Transverse colon (tissue), 4 donors: ENCODE measurements at regions not wholly inside any gene's neighbourhood (a gene's known extent, or its start where the extent isn't known, plus 50 kb on each side); places are given as distances from the start of the nearest gene placed in this dataset.
A peak's percentile ranks its signal among the peaks of the same experiment; 100 is the strongest.

Experiments
- DNase-seq: peaks from one replicate; pipeline ENCODE4 v3.0.0-alpha.2; 2019
- H3K27ac ChIP-seq, 4 donors: fragments of 200-600 bp; sonication (generic); 2 replicates each; pipeline ENCODE4 v1.5.1; 2016 to 2018; ENCODE audit warnings: inconsistent platforms in 4 of 4
- H3K27me3 ChIP-seq: fragments of 200-600 bp; sonication (generic); 2 replicates; pipeline ENCODE4 v1.5.1; 2017; ENCODE audit warnings: inconsistent platforms
- H3K36me3 ChIP-seq, 4 donors: fragments of 200-600 bp; sonication (generic); 2 replicates each; pipeline ENCODE4 v1.5.1; 2017 to 2019; ENCODE audit warnings: inconsistent platforms in 4 of 4
- H3K4me1 ChIP-seq, 4 donors: fragments of 200-600 bp; sonication (generic); 2 replicates each; pipeline ENCODE4 v1.5.1; 2017 to 2020; ENCODE audit warnings: inconsistent platforms in 4 of 4
- H3K4me3 ChIP-seq, 4 donors: fragments of 200-600 bp; sonication (generic); 1 replicate in 1 of 4; 2 replicates in 3 of 4; pipeline versions ENCODE4 v1.5.1 to v1.6.1; 2017 to 2019; ENCODE audit warnings: inconsistent platforms in 4 of 4
- H3K9me3 ChIP-seq, 2 donors: fragments of 200-600 bp; sonication (generic); 2 replicates each; pipeline ENCODE4 v1.5.1; 2017 to 2019; ENCODE audit warnings: inconsistent platforms in 2 of 2
- EP300 ChIP-seq: sonication (generic); formaldehyde crosslinking; IDR thresholded peaks from one replicate; pipeline ENCODE4 v1.6.1; 2017; ENCODE audit warnings: antibody characterized with exemption, low read depth
- POLR2A ChIP-seq: fragments of 450-650 bp; IDR thresholded peaks from one replicate; pipeline ENCODE4 v1.6.1; 2016; ENCODE audit warnings: antibody characterized with exemption, mild to moderate bottlenecking, moderate library complexity
- POLR2AphosphoS5 ChIP-seq, 3 donors: sonication (generic); formaldehyde crosslinking; IDR thresholded peaks; one replicate each; pipeline ENCODE4 v1.6.1; 2016; ENCODE audit warnings: antibody characterized with exemption in 3 of 3
- WGBS, 2 donors: methylation state at CpG; one replicate each; pipeline ENCODE4 v1.1.5; 2018; ENCODE audit warnings: low coverage in 1 of 2; 5-methylcytosine and 5-hydroxymethylcytosine counted together
- in situ Hi-C, 4 donors: fragments of 200-750 bp; cut with MboI; loops; one replicate each; pipeline versions ENCODE4 v1.15.0 to v1.15.1; 2017; ENCODE audit warnings: low sequenced_read_pairs in 3 of 4, low pct_ligation_motif_present in 1 of 4, low pct_unique_long_range_greater_than_20kb in 1 of 4
- intact Hi-C: fragments of 100-400 bp; cut with DNase I; formaldehyde crosslinking; loops from one replicate; pipeline ENCODE4 v1.15.1; 2023; ENCODE audit warnings: low total_unique reads
- TF ChIP-seq, protein P1 (sequence below), 5 experiments: fragments of 200-600 bp in 3 of 5; fragments of 450-650 bp in 2 of 5; sonication (generic) in 3 of 5; IDR thresholded peaks; 1 replicate in 2 of 5; 2 replicates in 3 of 5; pipeline ENCODE4 v1.5.1; 2016 to 2017; ENCODE audit warnings: antibody characterized with exemption in 5 of 5, inconsistent platforms in 3 of 5, mild to moderate bottlenecking in 2 of 5, moderate library complexity in 1 of 5

DNA sequence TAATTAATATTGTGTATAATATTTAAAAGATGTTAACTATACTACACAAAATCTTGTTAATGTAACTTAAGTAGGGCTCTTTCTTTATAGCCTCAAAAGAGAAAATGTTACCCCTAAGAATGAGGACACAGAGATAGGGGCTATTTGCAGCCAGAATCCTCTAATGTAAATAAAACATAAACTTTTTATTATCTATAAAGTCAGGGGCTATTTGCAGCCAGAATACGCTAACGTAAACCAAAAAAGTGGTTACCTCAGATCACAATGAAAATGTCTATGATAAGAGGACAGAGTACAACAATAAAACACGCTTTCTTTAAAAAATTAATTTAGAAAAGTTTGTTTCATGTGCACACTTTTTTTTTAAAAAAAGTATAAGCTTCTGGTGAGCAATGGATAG, 229.9 kb upstream of the PITX2 start:
- DNase-seq: no peak
- intact Hi-C loops (no loop called here), in situ Hi-C loops (no loop called here)
- Histone ChIP-seq H3K4me3 (peak overlapping the region in 1 of 4 donors; percentile 19), H3K27ac (peak overlapping the region in 3 of 4 donors; percentile 46 to 61 (median 52)), H3K9me3 (no peaks in the 10 kb centered on the region), H3K27me3 (no peaks in the 10 kb centered on the region), H3K36me3 (no peaks in the 10 kb centered on the region), H3K4me1 (peaks cover 4 to 41% (median 22%) of the 10 kb centered on the region in 4 donors)
- 24 to 41% methylated on average over 3 of the region's 3 CpGs for WGBS, 2 donors
- TF ChIP-seq, protein P1, sequence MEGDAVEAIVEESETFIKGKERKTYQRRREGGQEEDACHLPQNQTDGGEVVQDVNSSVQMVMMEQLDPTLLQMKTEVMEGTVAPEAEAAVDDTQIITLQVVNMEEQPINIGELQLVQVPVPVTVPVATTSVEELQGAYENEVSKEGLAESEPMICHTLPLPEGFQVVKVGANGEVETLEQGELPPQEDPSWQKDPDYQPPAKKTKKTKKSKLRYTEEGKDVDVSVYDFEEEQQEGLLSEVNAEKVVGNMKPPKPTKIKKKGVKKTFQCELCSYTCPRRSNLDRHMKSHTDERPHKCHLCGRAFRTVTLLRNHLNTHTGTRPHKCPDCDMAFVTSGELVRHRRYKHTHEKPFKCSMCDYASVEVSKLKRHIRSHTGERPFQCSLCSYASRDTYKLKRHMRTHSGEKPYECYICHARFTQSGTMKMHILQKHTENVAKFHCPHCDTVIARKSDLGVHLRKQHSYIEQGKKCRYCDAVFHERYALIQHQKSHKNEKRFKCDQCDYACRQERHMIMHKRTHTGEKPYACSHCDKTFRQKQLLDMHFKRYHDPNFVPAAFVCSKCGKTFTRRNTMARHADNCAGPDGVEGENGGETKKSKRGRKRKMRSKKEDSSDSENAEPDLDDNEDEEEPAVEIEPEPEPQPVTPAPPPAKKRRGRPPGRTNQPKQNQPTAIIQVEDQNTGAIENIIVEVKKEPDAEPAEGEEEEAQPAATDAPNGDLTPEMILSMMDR (IDR thresholded peaks at IDR 0.05): no peak
- no peak for TF ChIP-seq EP300
- TF ChIP-seq POLR2AphosphoS5 (IDR thresholded peaks at IDR 0.05): no peak
- no peak for TF ChIP-seq POLR2A

DNA sequence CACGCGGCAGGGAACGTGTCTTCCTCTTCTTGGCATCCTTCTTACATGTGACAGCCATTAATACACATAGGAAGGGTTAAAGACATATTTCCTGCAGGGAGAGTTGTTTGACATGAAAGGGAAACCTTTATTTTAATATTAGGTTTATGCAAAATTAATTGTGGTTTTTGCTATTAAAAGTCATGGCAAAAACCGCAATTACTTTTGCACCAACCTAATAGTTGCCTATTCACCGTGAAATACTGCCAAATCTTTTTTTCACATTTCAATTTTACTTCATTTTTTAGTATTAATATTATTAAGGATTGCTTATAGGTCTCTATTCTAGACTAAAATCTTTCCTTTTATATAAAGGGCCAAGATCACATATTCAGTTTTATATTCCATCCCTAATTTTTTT, 230.4 kb upstream of the PITX2 start:
- H3K27ac ChIP-seq: peak overlapping the region in 3 of 4 donors; percentile 46 to 61 (median 52)
- intact Hi-C loops: no loop called here
- no peaks in the 10 kb centered on the region for H3K27me3 ChIP-seq
- H3K9me3 ChIP-seq: no peaks in the 10 kb centered on the region
- TF ChIP-seq POLR2A (no peak), EP300 (no peak), POLR2AphosphoS5 (IDR thresholded peaks at IDR 0.05) (no peak)
- TF ChIP-seq, protein P1 (IDR thresholded peaks at IDR 0.05): no peak
- in situ Hi-C loops: no loop called here
- peaks cover 4 to 41% (median 22%) of the 10 kb centered on the region in 4 donors for H3K4me1 ChIP-seq
- 36 to 44% methylated on average over 3 to 5 of the region's 5 CpGs for WGBS, 2 donors
- DNase-seq: no peak
- no peaks in the 10 kb centered on the region for H3K36me3 ChIP-seq
- peak overlapping the region in 1 of 4 donors; percentile 19 for H3K4me3 ChIP-seq

DNA sequence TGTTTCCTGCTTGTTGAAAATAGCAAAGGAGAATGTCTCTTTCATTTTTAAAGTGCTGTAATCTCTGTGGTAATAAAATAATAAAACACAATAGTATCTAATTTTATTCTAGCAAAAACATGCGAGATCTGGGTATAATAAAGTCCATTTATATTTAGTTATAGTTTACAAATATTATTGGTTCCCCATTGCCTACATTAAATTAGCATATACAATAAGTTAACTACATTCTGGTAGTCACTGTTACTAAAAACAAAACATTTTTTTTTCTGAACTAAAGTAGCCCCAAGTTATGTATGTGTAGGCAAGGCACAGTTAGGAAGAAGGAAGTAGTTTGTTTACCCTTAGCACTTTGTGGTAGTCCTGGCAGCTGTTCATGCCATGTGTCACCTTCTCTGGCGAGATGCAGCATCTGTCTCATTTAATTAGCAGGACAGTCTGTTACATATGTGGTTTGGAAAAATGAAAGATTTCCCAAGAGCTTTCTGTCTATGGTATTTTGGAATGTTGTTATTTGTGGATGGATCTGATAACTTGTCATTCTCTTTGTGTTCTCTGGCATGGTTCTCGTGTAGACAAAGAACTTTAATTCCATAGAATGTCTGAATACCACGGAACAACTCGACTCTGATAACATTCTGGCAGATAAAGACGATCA, 231.3 kb upstream of the PITX2 start:
- 33 to 58% methylated on average over 2 to 6 of the region's 6 CpGs for WGBS, 2 donors
- DNase-seq: peak; percentile 56
- in situ Hi-C loops (no loop called here), intact Hi-C loops (no loop called here)
- Histone ChIP-seq H3K27me3 (no peaks in the 10 kb centered on the region), H3K36me3 (no peaks in the 10 kb centered on the region), H3K27ac (peak overlapping the region; percentile 21 to 61 (median 49)), H3K4me3 (peak overlapping the region in 1 of 4 donors; percentile 19), H3K4me1 (peaks cover 4 to 35% (median 22%) of the 10 kb centered on the region in 4 donors), H3K9me3 (no peaks in the 10 kb centered on the region)
- TF ChIP-seq POLR2AphosphoS5 (IDR thresholded peaks at IDR 0.05): peak in 2 of 3 donors; percentile 60 to 67
- TF ChIP-seq, protein P1 (IDR thresholded peaks at IDR 0.05): no peak
- TF ChIP-seq EP300: no peak
- no peak for TF ChIP-seq POLR2A

DNA sequence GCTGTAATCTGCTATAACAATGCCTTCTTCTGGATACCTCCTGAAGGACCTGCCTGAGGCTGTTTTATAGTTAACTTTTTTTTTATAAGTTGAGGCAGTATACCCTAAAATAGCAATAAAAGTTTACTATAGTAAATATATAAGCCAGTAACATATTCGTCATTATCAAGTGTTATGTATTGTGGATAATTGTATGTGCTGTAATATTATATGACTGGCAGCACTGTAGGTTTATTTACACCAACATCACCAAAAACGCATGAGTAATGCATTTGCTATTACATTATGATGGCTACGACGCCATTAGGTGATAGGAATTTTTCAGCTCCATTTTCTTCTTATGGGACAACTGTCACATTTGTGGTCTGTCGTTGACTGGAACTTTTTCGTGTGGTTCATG, 237.2 kb upstream of the PITX2 start:
- Histone ChIP-seq H3K4me1 (peaks cover 0 to 13% (median 5%) of the 10 kb centered on the region in 4 donors), H3K27ac (no peak overlapping the region), H3K4me3 (no peak overlapping the region), H3K9me3 (no peaks in the 10 kb centered on the region), H3K27me3 (no peaks in the 10 kb centered on the region), H3K36me3 (no peaks in the 10 kb centered on the region)
- intact Hi-C loops: no loop called here
- WGBS, 2 donors: 26 to 38% methylated on average over 6 of the region's 6 CpGs
- TF ChIP-seq EP300 (no peak), POLR2AphosphoS5 (IDR thresholded peaks at IDR 0.05) (peak in 1 of 3 donors; percentile 19)
- no peak for DNase-seq
- in situ Hi-C loops: no loop called here

DNA sequence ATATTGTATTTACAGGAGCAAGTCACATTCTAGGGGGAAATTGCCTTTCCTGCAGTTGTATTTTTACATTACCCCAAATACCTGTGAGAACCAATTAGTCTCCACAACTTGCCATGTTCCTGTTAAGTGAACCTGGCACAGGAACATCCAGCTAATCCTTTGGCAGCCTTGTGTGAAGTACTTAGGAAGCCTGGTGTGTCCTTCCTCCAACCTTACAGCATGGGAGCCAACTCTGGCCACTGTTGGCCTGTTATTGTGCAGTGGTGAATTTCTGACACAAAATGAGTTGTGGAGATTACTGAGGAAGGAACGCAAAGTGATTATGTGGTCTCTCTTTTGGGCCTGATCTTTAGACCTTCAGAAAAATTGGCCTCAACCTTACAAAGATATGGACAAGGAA, 238.0 kb upstream of the PITX2 start:
- no peak for DNase-seq
- H3K4me1 ChIP-seq: peaks cover 0 to 21% (median 8%) of the 10 kb centered on the region in 4 donors
- no peaks in the 10 kb centered on the region for H3K27me3 ChIP-seq
- no peaks in the 10 kb centered on the region for H3K9me3 ChIP-seq
- WGBS, 2 donors: 82 to 100% methylated on average over 1 of the region's 1 CpG
- H3K36me3 ChIP-seq: no peaks in the 10 kb centered on the region
- H3K27ac ChIP-seq: no peak overlapping the region
- no peak overlapping the region for H3K4me3 ChIP-seq
- TF ChIP-seq, protein P1 (IDR thresholded peaks at IDR 0.05): no peak
- TF ChIP-seq EP300 (no peak), POLR2A (no peak), POLR2AphosphoS5 (IDR thresholded peaks at IDR 0.05) (no peak)
- intact Hi-C loops (no loop called here), in situ Hi-C loops (no loop called here)
